Mesendoderm (in vitro differentiated cells): ENCODE measurements at regions not wholly inside any gene's neighbourhood (a gene's known extent, or its start where the extent isn't known, plus 50 kb on each side); places are given as distances from the start of the nearest gene placed in this dataset.

Source experiments
- DNase-seq: peaks from one replicate; pipeline ENCODE4 v3.0.0; 2013
- H2AK5ac ChIP-seq: 2 replicates; pipeline ENCODE4 v1.6.1; 2013; ENCODE audit warnings: low read length, inconsistent platforms
- H2BK120ac ChIP-seq: 2 replicates; pipeline ENCODE4 v1.6.1; 2013; ENCODE audit warnings: low read depth, mild to moderate bottlenecking, low read length, moderate library complexity, mixed read lengths
- H2BK15ac ChIP-seq: replicated peaks from 2 replicates; pipeline ENCODE4 v1.6.1; 2013; ENCODE audit warnings: low read depth, mild to moderate bottlenecking, moderate library complexity
- H2BK5ac ChIP-seq: 2 replicates; pipeline ENCODE4 v1.6.1; 2013; ENCODE audit warnings: low read length, inconsistent platforms
- H3K18ac ChIP-seq: 2 replicates; pipeline ENCODE4 v1.6.1; 2013; ENCODE audit warnings: mild to moderate bottlenecking, low read length, mixed read lengths
- H3K23ac ChIP-seq: one replicate; pipeline ENCODE4 v1.6.1; 2013; ENCODE audit warnings: low read length
- H3K27ac ChIP-seq: 2 replicates; pipeline ENCODE4 v1.5.1; 2013; ENCODE audit warnings: low read depth, mild to moderate bottlenecking, inconsistent platforms, low read length, moderate library complexity
- H3K27me3 ChIP-seq: 2 replicates; pipeline ENCODE4 v1.6.1; 2013; ENCODE audit warnings: low read length, control low read depth, mild to moderate bottlenecking, inconsistent platforms; ENCODE audit not compliant: insufficient read depth, poor library complexity
- H3K36me3 ChIP-seq: 2 replicates; pipeline ENCODE4 v1.6.1; 2013; ENCODE audit warnings: low read length, inconsistent platforms; ENCODE audit not compliant: control insufficient read depth, insufficient read depth
- H3K4ac ChIP-seq: one replicate; pipeline ENCODE4 v1.6.1; 2013; ENCODE audit warnings: low read depth, mild to moderate bottlenecking, low read length, moderate library complexity
- H3K4me1 ChIP-seq: 2 replicates; pipeline ENCODE4 v1.6.1; 2013; ENCODE audit warnings: low read depth, low read length, inconsistent platforms; ENCODE audit not compliant: control insufficient read depth
- H3K4me2 ChIP-seq: 2 replicates; pipeline ENCODE4 v1.6.1; 2013; ENCODE audit warnings: low read length
- H3K4me3 ChIP-seq: 2 replicates; pipeline ENCODE4 v1.5.1; 2013; ENCODE audit warnings: mild to moderate bottlenecking, low read length
- H3K56ac ChIP-seq: one replicate; pipeline ENCODE4 v1.6.1; 2013; ENCODE audit warnings: low read length
- H3K79me1 ChIP-seq: 2 replicates; pipeline ENCODE4 v1.6.1; 2013; ENCODE audit warnings: low read length, inconsistent platforms
- H3K79me2 ChIP-seq: 2 replicates; pipeline ENCODE4 v1.6.1; 2013; ENCODE audit warnings: mild to moderate bottlenecking, low read length; ENCODE audit not compliant: control insufficient read depth, insufficient read depth
- H3K9ac ChIP-seq: 2 replicates; pipeline ENCODE4 v1.6.1; 2013; ENCODE audit warnings: low read length, inconsistent platforms
- H4K5ac ChIP-seq: one replicate; pipeline ENCODE4 v1.6.1; 2013; ENCODE audit warnings: low read length
- H4K8ac ChIP-seq: one replicate; pipeline ENCODE4 v1.6.1; 2013; ENCODE audit warnings: low read depth, mild to moderate bottlenecking, control low read depth, low read length, moderate library complexity
- WGBS: extraction: QIAGEN DNeasy Blood & Tissue Kit; methylation state at CpG from one replicate; pipeline ENCODE4 v1.1.7; 2013; ENCODE audit warnings: low lambda C conversion rate, missing lambda C conversion rate; ENCODE audit not compliant: insufficient coverage; ENCODE audit errors: extremely low coverage; 5-methylcytosine and 5-hydroxymethylcytosine counted together

DNA sequence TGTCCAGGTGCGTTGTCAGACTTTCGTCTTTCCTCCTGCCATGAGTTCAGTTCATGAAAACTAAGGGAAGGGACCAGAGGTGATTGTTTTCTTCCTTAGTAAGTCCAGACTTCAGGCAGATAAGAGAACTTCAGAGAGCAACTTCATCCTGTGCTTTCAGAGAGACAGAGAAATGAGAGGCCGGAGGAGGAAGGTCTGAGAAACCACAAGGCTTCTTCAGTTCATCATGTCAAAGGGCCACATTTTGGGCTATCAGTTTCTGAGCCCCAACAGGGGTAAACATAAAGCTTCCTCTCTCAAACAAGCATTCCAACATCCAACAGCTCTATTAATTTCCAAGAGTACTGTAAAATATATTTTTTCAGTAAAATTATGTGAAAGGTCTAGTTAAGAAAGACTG, 668.4 kb upstream of the NRP1 start:
- Histone ChIP-seq H4K5ac (no peak overlapping the region), H3K18ac (no peak overlapping the region), H3K56ac (no peak overlapping the region), H2BK5ac (no peak overlapping the region), H3K27ac (no peak overlapping the region), H2BK15ac (no peak overlapping the region), H3K4me3 (no peak overlapping the region), H3K4ac (no peak overlapping the region), H3K27me3 (no peaks in the 10 kb centered on the region), H2BK120ac (no peak overlapping the region), H3K79me1 (no peaks in the 10 kb centered on the region), H3K79me2 (no peaks in the 10 kb centered on the region), H3K9ac (no peak overlapping the region), H3K36me3 (no peaks in the 10 kb centered on the region), H2AK5ac (no peak overlapping the region), H3K4me1 (no peaks in the 10 kb centered on the region), H3K23ac (no peak overlapping the region), H3K4me2 (no peak overlapping the region), H4K8ac (no peak overlapping the region)
- no peak for DNase-seq
- no CpG with 5 or more reads among the region's 3 CpGs for WGBS

GRCh38 chr10:34001831-34002230, 667.4 kb upstream of the NRP1 start:
- H2BK120ac ChIP-seq = no peak overlapping the region
- H4K8ac ChIP-seq = no peak overlapping the region
- no peak overlapping the region for H3K18ac ChIP-seq
- no peaks in the 10 kb centered on the region for H3K4me1 ChIP-seq
- H3K9ac ChIP-seq = no peak overlapping the region
- no peaks in the 10 kb centered on the region for H3K79me2 ChIP-seq
- no peak overlapping the region for H2BK5ac ChIP-seq
- no peaks in the 10 kb centered on the region for H3K27me3 ChIP-seq
- H3K4me3 ChIP-seq = no peak overlapping the region
- H2AK5ac ChIP-seq = no peak overlapping the region
- H4K5ac ChIP-seq = no peak overlapping the region
- no CpG with 5 or more reads among the region's 5 CpGs for WGBS
- H3K23ac ChIP-seq = no peak overlapping the region
- H3K4ac ChIP-seq = no peak overlapping the region
- no peak overlapping the region for H2BK15ac ChIP-seq
- no peak overlapping the region for H3K4me2 ChIP-seq
- H3K56ac ChIP-seq = no peak overlapping the region
- no peaks in the 10 kb centered on the region for H3K36me3 ChIP-seq
- no peaks in the 10 kb centered on the region for H3K79me1 ChIP-seq
- no peak for DNase-seq
- H3K27ac ChIP-seq = no peak overlapping the region

DNA sequence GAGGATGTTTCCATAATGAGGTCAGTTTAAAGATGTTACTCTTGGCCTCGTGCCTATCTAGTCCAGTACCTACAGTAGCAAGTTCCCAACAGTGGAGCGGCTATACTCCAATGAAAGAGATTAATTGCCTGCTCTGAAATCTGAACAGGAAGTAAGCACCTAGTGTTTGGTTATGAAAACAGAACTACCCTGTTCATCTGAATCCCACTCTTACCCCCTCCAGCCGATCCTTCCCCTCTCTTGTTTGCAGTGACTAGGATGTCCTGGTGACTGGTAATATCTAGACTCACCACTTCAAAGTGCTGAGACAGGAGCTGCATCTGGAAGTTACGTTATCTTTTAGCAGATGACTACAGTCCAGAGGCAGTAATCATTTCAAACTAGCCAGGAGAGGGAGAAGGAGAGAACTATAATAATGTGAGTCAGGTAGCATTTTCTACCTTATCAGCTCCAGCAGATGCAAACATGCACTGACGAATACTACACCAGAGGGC, 666.7 kb upstream of the NRP1 start:
- no peak overlapping the region for H3K9ac ChIP-seq
- H3K79me1 ChIP-seq = no peaks in the 10 kb centered on the region

DNA sequence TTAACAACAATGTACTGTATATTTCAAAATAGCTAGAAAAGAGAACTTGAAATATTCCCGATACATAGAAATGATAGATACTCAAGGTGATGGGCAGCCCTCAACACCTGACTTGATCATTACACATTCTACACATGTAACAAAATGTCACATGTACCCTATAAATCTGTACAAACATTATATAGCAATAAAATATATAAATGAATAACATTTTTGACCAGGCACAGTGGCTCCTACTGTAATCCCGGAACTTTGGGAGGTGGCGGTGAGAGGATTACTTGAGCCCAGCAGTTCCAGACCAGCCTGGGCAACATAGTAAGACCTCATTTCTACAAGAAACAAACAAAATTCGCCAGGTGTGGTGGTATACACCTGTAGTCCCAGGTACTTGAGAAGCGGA, 659.5 kb upstream of the NRP1 start:
- no peak overlapping the region for H3K4ac ChIP-seq
- DNase-seq = no peak
- H3K27me3 ChIP-seq = no peaks in the 10 kb centered on the region
- no peak overlapping the region for H2AK5ac ChIP-seq
- H4K8ac ChIP-seq = no peak overlapping the region
- H3K36me3 ChIP-seq = no peaks in the 10 kb centered on the region
- H3K18ac ChIP-seq = no peak overlapping the region
- no CpG with 5 or more reads among the region's 5 CpGs for WGBS
- H3K79me1 ChIP-seq = no peaks in the 10 kb centered on the region
- H3K9ac ChIP-seq = no peak overlapping the region
- no peak overlapping the region for H3K27ac ChIP-seq
- H2BK120ac ChIP-seq = no peak overlapping the region
- H3K23ac ChIP-seq = no peak overlapping the region
- H3K4me2 ChIP-seq = no peak overlapping the region
- no peak overlapping the region for H3K56ac ChIP-seq
- no peak overlapping the region for H3K4me3 ChIP-seq
- H3K4me1 ChIP-seq = no peaks in the 10 kb centered on the region
- no peak overlapping the region for H2BK15ac ChIP-seq
- H2BK5ac ChIP-seq = no peak overlapping the region
- no peaks in the 10 kb centered on the region for H3K79me2 ChIP-seq
- H4K5ac ChIP-seq = no peak overlapping the region

More for the DNA sequence above, 666.7 kb upstream of the NRP1 start:
- Histone ChIP-seq H3K27ac (no peak overlapping the region), H2AK5ac (no peak overlapping the region), H3K36me3 (no peaks in the 10 kb centered on the region), H3K23ac (no peak overlapping the region), H3K4ac (no peak overlapping the region), H3K27me3 (no peaks in the 10 kb centered on the region), H4K5ac (no peak overlapping the region), H3K79me2 (no peaks in the 10 kb centered on the region), H3K4me3 (no peak overlapping the region), H2BK5ac (no peak overlapping the region), H3K18ac (no peak overlapping the region), H3K56ac (no peak overlapping the region), H3K4me2 (no peak overlapping the region), H4K8ac (no peak overlapping the region), H2BK120ac (no peak overlapping the region), H3K4me1 (no peaks in the 10 kb centered on the region), H2BK15ac (no peak overlapping the region)
- DNase-seq = no peak
- WGBS = no CpG with 5 or more reads among the region's 5 CpGs

GRCh38 chr10:33991924-33992323, 657.5 kb upstream of the NRP1 start:
- H3K9ac ChIP-seq = no peak overlapping the region
- H3K27ac ChIP-seq = no peak overlapping the region
- no peaks in the 10 kb centered on the region for H3K4me1 ChIP-seq
- no peak overlapping the region for H3K4me2 ChIP-seq
- no CpG with 5 or more reads among the region's 3 CpGs for WGBS
- H3K23ac ChIP-seq = no peak overlapping the region
- no peak overlapping the region for H3K4me3 ChIP-seq
- no peaks in the 10 kb centered on the region for H3K27me3 ChIP-seq
- no peaks in the 10 kb centered on the region for H3K79me2 ChIP-seq
- no peak overlapping the region for H2BK120ac ChIP-seq
- no peak overlapping the region for H4K8ac ChIP-seq
- no peak overlapping the region for H3K4ac ChIP-seq
- DNase-seq = no peak
- no peak overlapping the region for H2AK5ac ChIP-seq
- no peak overlapping the region for H3K56ac ChIP-seq
- H2BK15ac ChIP-seq = no peak overlapping the region
- H4K5ac ChIP-seq = no peak overlapping the region
- no peak overlapping the region for H3K18ac ChIP-seq
- H3K79me1 ChIP-seq = no peaks in the 10 kb centered on the region
- H3K36me3 ChIP-seq = no peaks in the 10 kb centered on the region
- no peak overlapping the region for H2BK5ac ChIP-seq

- Histone ChIP-seq H3K79me1 (no peaks in the 10 kb centered on the region), H3K56ac (no peak overlapping the region)
These were observed 652.0 kb upstream of the NRP1 start for GRCh38 chr10:33986515-33986914.

More at GRCh38 chr10:33986515-33986914, 652.0 kb upstream of the NRP1 start:
- Histone ChIP-seq H3K4me2 (no peak overlapping the region), H2BK120ac (no peak overlapping the region), H2BK5ac (no peak overlapping the region), H3K27me3 (no peaks in the 10 kb centered on the region), H3K4me1 (no peaks in the 10 kb centered on the region), H3K27ac (no peak overlapping the region), H3K18ac (no peak overlapping the region), H2AK5ac (no peak overlapping the region), H3K9ac (no peak overlapping the region), H3K23ac (no peak overlapping the region), H4K5ac (no peak overlapping the region), H4K8ac (no peak overlapping the region), H3K4me3 (no peak overlapping the region), H3K79me2 (no peaks in the 10 kb centered on the region), H3K36me3 (no peaks in the 10 kb centered on the region), H3K4ac (no peak overlapping the region), H2BK15ac (no peak overlapping the region)
- WGBS = no CpG with 5 or more reads among the region's 4 CpGs
- DNase-seq = no peak
